ENCODE measurements at regions not wholly inside any gene's neighbourhood (a gene's known extent, or its start where the extent isn't known, plus 50 kb on each side); places are given as distances from the start of the nearest gene placed in this dataset.
"Not testable (repeated sequence)": the region's sequence is repeated elsewhere in the genome, so short reads cannot be mapped to it uniquely, and the experiment has no call there.

DNA sequence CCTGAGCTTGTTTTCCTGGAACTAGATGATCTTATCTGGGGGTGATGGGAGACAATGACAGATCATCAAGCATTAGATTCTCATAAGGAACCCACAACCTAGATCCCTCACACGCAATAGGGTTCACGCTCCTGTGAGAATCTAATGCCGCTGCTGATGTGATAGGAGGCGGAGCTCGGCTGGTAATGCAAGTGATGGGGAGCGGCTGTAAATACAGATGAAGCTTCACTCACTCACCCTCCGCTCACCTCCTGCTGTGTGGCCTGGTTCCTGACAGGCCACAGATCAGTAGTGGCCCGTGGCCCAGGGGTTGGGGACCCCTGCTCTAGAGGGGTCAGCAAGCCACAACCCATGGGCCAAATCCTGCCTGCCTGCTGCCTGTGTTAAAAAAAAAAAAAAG is 435.9 kb downstream of the CD83 start:
- Histone ChIP-seq H2BK5ac (ENCODE audit: low read depth, low read length, poor library complexity, severe bottlenecking) (no peak overlapping the region), H2BK12ac (ENCODE audit: low read length in 2 of 2) (no peak overlapping the region), H3K23ac (ENCODE audit: low read length in 2 of 2) (no peak overlapping the region), H3K27ac (ENCODE audit: low read length, poor library complexity, severe bottlenecking) (no peak overlapping the region), H2BK120ac (ENCODE audit: low read depth, low read length) (no peak overlapping the region), H2BK15ac (ENCODE audit: low read depth, poor library complexity, severe bottlenecking) (no peak overlapping the region), H3K27me3 (ENCODE audit: control insufficient read depth in 1 of 2, insufficient read depth in 1 of 2, low read length in 2 of 2) (peaks cover 3 to 6% of the 10 kb centered on the region in 2 experiments), H3K36me3 (ENCODE audit: control insufficient read depth in 1 of 2, insufficient read depth in 2 of 2, low read depth in 1 of 2, low read length in 2 of 2) (no peaks in the 10 kb centered on the region), H3K4ac (ENCODE audit: low read depth in 1 of 2, low read length in 2 of 2) (no peak overlapping the region), H3K9me3 (ENCODE audit: control insufficient read depth, low read length) (no peaks in the 10 kb centered on the region), H2AFZ (ENCODE audit: low read depth, low read length) (no peak overlapping the region), H3K79me1 (replicated peaks; ENCODE audit: low read length, poor library complexity, severe bottlenecking) (no peaks in the 10 kb centered on the region), H3K4me2 (ENCODE audit: low read length, poor library complexity, severe bottlenecking) (no peak overlapping the region), H3K14ac (ENCODE audit: low read length in 2 of 2) (no peak overlapping the region), H3K4me3 (ENCODE audit: insufficient read depth in 1 of 2, low read depth in 1 of 2, low read length in 2 of 2) (no peak overlapping the region), H3K18ac (ENCODE audit: low read depth in 1 of 2, low read length in 2 of 2) (no peak overlapping the region), H4K91ac (ENCODE audit: low read length) (no peak overlapping the region), H2AK5ac (ENCODE audit: low read length, severe bottlenecking) (no peak overlapping the region), H4K8ac (ENCODE audit: low read length) (no peak overlapping the region), H3K9ac (ENCODE audit: low read length) (no peak overlapping the region), H3K4me1 (ENCODE audit: control insufficient read depth, insufficient read depth, low read depth, low read length) (no peaks in the 10 kb centered on the region)
- no peak for DNase-seq
- 96% methylated on average over 8 of the region's 8 CpGs for WGBS

DNA sequence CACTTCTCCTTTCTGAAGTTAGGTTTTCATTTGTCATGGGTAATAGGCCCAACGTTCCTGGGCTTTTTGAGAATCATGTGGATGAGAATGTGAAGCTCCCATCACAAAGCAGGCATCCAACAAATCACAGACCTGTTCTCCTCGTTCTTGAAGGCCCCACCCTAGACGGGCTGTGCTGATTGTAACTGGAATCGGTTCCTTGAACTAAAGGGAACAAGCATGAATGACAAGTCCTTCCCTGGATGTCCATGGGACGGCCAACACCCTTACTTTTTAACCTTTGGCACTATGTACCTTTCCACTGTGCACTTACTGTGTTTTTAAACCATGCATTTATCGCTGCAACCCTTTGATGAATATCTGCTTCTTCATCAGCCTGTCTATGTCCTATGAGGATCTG is 438.2 kb downstream of the CD83 start:
- Histone ChIP-seq H2BK12ac (ENCODE audit: low read length in 2 of 2) (no peak overlapping the region), H3K27ac (ENCODE audit: low read length, poor library complexity, severe bottlenecking) (no peak overlapping the region), H2BK120ac (ENCODE audit: low read depth, low read length) (no peak overlapping the region), H4K91ac (ENCODE audit: low read length) (no peak overlapping the region), H3K4me1 (ENCODE audit: control insufficient read depth, insufficient read depth, low read depth, low read length) (peaks cover 6% of the 10 kb centered on the region), H2BK15ac (ENCODE audit: low read depth, poor library complexity, severe bottlenecking) (no peak overlapping the region), H3K4me2 (ENCODE audit: low read length, poor library complexity, severe bottlenecking) (no peak overlapping the region), H4K8ac (ENCODE audit: low read length) (no peak overlapping the region), H3K18ac (ENCODE audit: low read depth in 1 of 2, low read length in 2 of 2) (no peak overlapping the region), H3K79me1 (replicated peaks; ENCODE audit: low read length, poor library complexity, severe bottlenecking) (no peaks in the 10 kb centered on the region), H2AK5ac (ENCODE audit: low read length, severe bottlenecking) (no peak overlapping the region), H3K9me3 (ENCODE audit: control insufficient read depth, low read length) (no peaks in the 10 kb centered on the region), H3K14ac (ENCODE audit: low read length in 2 of 2) (no peak overlapping the region), H2BK5ac (ENCODE audit: low read depth, low read length, poor library complexity, severe bottlenecking) (no peak overlapping the region), H3K4me3 (ENCODE audit: insufficient read depth in 1 of 2, low read depth in 1 of 2, low read length in 2 of 2) (no peak overlapping the region), H3K4ac (ENCODE audit: low read depth in 1 of 2, low read length in 2 of 2) (no peak overlapping the region), H3K23ac (ENCODE audit: low read length in 2 of 2) (no peak overlapping the region), H3K36me3 (ENCODE audit: control insufficient read depth in 1 of 2, insufficient read depth in 2 of 2, low read depth in 1 of 2, low read length in 2 of 2) (no peaks in the 10 kb centered on the region), H3K27me3 (ENCODE audit: control insufficient read depth in 1 of 2, insufficient read depth in 1 of 2, low read length in 2 of 2) (peaks cover 0 to 3% of the 10 kb centered on the region in 2 experiments), H2AFZ (ENCODE audit: low read depth, low read length) (no peak overlapping the region), H3K9ac (ENCODE audit: low read length) (no peak overlapping the region)
- no peak for DNase-seq
- 82% methylated on average over 6 of the region's 6 CpGs for WGBS

DNA sequence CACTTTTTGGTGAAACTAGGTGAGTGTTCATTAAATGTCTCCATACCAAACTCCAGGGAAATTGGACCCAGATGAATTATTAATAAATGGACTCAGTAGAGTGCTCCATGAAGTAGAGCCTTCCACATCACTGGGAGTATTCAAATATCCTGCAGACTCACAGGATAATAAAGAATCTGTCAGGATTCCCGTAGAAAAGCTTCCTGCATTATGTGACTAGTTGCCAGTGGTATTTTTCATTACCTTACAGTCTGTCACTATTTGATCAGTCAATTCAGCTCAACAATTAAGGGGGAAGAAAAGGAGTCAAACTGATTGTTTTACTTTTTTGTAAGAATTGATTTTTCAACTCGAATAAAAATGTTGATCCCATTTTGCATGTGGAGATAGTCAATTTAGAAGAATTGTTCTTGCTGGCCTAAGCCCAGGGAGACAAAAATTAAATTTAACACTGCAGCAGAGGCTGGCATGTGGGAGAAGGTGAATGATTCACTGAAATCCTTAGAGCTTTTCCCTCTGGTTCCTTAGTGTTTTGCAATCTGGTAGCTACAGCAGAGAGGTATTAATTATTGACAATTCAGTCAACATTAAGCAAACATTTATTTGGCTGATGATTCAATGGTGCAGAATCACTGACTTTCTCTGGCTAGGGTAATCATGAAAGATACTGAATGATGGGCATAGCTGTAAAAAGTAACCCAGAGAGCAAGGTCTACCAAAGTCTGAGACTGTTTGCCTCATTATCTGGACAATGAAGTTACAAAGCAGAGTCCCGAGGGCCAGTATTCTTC is 442.4 kb downstream of the CD83 start:
- Histone ChIP-seq H2AFZ (ENCODE audit: low read depth, low read length) (no peak overlapping the region), H3K9ac (ENCODE audit: low read length) (no peak overlapping the region), H3K27me3 (ENCODE audit: control insufficient read depth in 1 of 2, insufficient read depth in 1 of 2, low read length in 2 of 2) (peaks cover 0 to 3% of the 10 kb centered on the region in 2 experiments), H3K4me1 (ENCODE audit: control insufficient read depth, insufficient read depth, low read depth, low read length) (peaks cover 6% of the 10 kb centered on the region), H3K14ac (ENCODE audit: low read length in 2 of 2) (no peak overlapping the region), H3K18ac (ENCODE audit: low read depth in 1 of 2, low read length in 2 of 2) (no peak overlapping the region), H3K4ac (ENCODE audit: low read depth in 1 of 2, low read length in 2 of 2) (no peak overlapping the region), H3K23ac (ENCODE audit: low read length in 2 of 2) (no peak overlapping the region), H3K4me2 (ENCODE audit: low read length, poor library complexity, severe bottlenecking) (peak overlapping the region; percentile 50), H4K8ac (ENCODE audit: low read length) (no peak overlapping the region), H3K9me3 (ENCODE audit: control insufficient read depth, low read length) (no peaks in the 10 kb centered on the region), H3K36me3 (ENCODE audit: control insufficient read depth in 1 of 2, insufficient read depth in 2 of 2, low read depth in 1 of 2, low read length in 2 of 2) (no peaks in the 10 kb centered on the region), H2BK5ac (ENCODE audit: low read depth, low read length, poor library complexity, severe bottlenecking) (no peak overlapping the region), H2BK15ac (ENCODE audit: low read depth, poor library complexity, severe bottlenecking) (no peak overlapping the region), H4K91ac (ENCODE audit: low read length) (no peak overlapping the region), H2BK120ac (ENCODE audit: low read depth, low read length) (no peak overlapping the region), H3K4me3 (ENCODE audit: insufficient read depth in 1 of 2, low read depth in 1 of 2, low read length in 2 of 2) (no peak overlapping the region), H2BK12ac (ENCODE audit: low read length in 2 of 2) (no peak overlapping the region), H3K27ac (ENCODE audit: low read length, poor library complexity, severe bottlenecking) (peak overlapping the region; percentile 60), H2AK5ac (ENCODE audit: low read length, severe bottlenecking) (no peak overlapping the region), H3K79me1 (replicated peaks; ENCODE audit: low read length, poor library complexity, severe bottlenecking) (no peaks in the 10 kb centered on the region)
- DNase-seq: no peak
- WGBS: 91% methylated on average over 3 of the region's 3 CpGs

DNA sequence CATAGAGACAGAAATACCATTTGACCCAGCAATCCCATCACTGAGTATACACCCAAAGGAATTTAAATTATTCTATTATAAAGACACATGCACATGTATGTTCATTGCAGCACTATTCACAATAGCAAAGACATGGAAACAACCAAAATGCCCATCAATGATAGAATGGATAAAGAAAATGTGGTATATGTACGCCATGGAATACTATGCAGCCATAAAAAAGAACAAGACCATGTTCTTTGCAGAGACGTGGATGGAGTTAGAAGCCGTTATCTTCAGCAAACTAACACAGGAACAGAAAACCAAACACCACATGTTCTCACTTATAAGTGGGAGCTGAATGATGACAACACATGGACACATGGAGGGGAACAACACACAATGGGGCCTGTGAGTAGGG is 444.0 kb downstream of the CD83 start:
- not testable (repeated sequence) for H2BK12ac ChIP-seq (ENCODE audit: low read length in 2 of 2); H3K9me3 ChIP-seq (ENCODE audit: control insufficient read depth, low read length); H3K27me3 ChIP-seq (ENCODE audit: control insufficient read depth in 1 of 2, insufficient read depth in 1 of 2, low read length in 2 of 2); H4K8ac ChIP-seq (ENCODE audit: low read length); H3K79me1 ChIP-seq (replicated peaks; ENCODE audit: low read length, poor library complexity, severe bottlenecking); H3K27ac ChIP-seq (ENCODE audit: low read length, poor library complexity, severe bottlenecking); H2BK5ac ChIP-seq (ENCODE audit: low read depth, low read length, poor library complexity, severe bottlenecking); DNase-seq; H3K4me2 ChIP-seq (ENCODE audit: low read length, poor library complexity, severe bottlenecking); H3K23ac ChIP-seq (ENCODE audit: low read length in 2 of 2); H2AK5ac ChIP-seq (ENCODE audit: low read length, severe bottlenecking); H3K14ac ChIP-seq (ENCODE audit: low read length in 2 of 2); H2BK120ac ChIP-seq (ENCODE audit: low read depth, low read length); H3K4ac ChIP-seq (ENCODE audit: low read depth in 1 of 2, low read length in 2 of 2); H2BK15ac ChIP-seq (ENCODE audit: low read depth, poor library complexity, severe bottlenecking); H2AFZ ChIP-seq (ENCODE audit: low read depth, low read length); H3K18ac ChIP-seq (ENCODE audit: low read depth in 1 of 2, low read length in 2 of 2); H3K36me3 ChIP-seq (ENCODE audit: control insufficient read depth in 1 of 2, insufficient read depth in 2 of 2, low read depth in 1 of 2, low read length in 2 of 2); H3K4me1 ChIP-seq (ENCODE audit: control insufficient read depth, insufficient read depth, low read depth, low read length); H3K4me3 ChIP-seq (ENCODE audit: insufficient read depth in 1 of 2, low read depth in 1 of 2, low read length in 2 of 2); H3K9ac ChIP-seq (ENCODE audit: low read length); H4K91ac ChIP-seq (ENCODE audit: low read length)
- WGBS: no CpG with 5 or more reads among the region's 3 CpGs

Measured in mesenchymal stem cell (in vitro differentiated cells and primary cell).